Mucosa of rectum (tissue), 2 donors: ENCODE measurements at regions not wholly inside any gene's neighbourhood (a gene's known extent, or its start where the extent isn't known, plus 50 kb on each side); places are given as distances from the start of the nearest gene placed in this dataset.

ENCODE experiments used
- H3K27ac ChIP-seq, 2 donors: one replicate each; pipeline ENCODE4 v1.7.0; 2013; ENCODE audit warnings: inconsistent platforms in 2 of 2, low read depth in 2 of 2, low read length in 2 of 2
- H3K27me3 ChIP-seq, 2 donors: one replicate each; pipeline ENCODE4 v1.7.0; 2013; ENCODE audit warnings: low read length in 2 of 2; ENCODE audit not compliant: control insufficient read depth in 2 of 2, insufficient read depth in 2 of 2
- H3K36me3 ChIP-seq, 2 donors: one replicate each; pipeline ENCODE4 v1.7.0; 2013; ENCODE audit warnings: low read length in 2 of 2; ENCODE audit not compliant: control insufficient read depth in 2 of 2, insufficient read depth in 2 of 2
- H3K4me1 ChIP-seq, 2 donors: one replicate each; pipeline ENCODE4 v1.7.0; 2013; ENCODE audit warnings: low read length in 2 of 2, mild to moderate bottlenecking in 1 of 2; ENCODE audit not compliant: control insufficient read depth in 2 of 2, insufficient read depth in 2 of 2
- H3K4me3 ChIP-seq, 2 donors: one replicate each; pipeline ENCODE4 v1.7.0; 2013; ENCODE audit warnings: low read length in 2 of 2
- H3K9ac ChIP-seq, 2 donors: one replicate each; pipeline ENCODE4 v1.7.0; 2013; ENCODE audit warnings: low read length in 2 of 2, low read depth in 1 of 2, mild to moderate bottlenecking in 1 of 2
- H3K9me3 ChIP-seq, 2 donors: one replicate each; pipeline ENCODE4 v1.7.0; 2013; ENCODE audit warnings: low read length in 2 of 2; ENCODE audit not compliant: control insufficient read depth in 2 of 2
- donor health status: healthy.
- donor health status: Normal muscosa, but diverticular disease.

DNA sequence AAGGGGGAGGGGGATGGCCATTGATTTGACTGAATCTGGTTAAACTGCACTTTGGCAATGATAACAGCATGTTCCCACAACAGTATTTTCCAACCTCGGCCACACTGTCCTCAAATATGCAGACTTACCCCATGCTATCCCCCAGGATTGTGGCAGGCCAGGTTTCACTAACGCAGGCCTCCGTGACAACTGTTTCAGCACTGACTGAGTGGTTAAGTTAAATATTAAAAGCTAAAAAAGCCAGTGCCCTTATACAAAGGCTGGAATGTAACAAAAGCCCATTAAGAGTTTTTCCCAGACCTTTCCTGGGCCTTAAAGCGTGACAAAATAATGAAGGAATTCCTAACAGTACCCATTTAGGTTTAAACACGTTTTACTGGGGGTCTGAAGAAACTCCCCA is 202.9 kb downstream of the USP25 start:
- H3K27ac ChIP-seq = no peak overlapping the region
- no peaks in the 10 kb centered on the region for H3K9me3 ChIP-seq
- no peaks in the 10 kb centered on the region for H3K36me3 ChIP-seq
- H3K4me1 ChIP-seq = no peaks in the 10 kb centered on the region
- no peak overlapping the region for H3K4me3 ChIP-seq
- H3K9ac ChIP-seq = no peak overlapping the region
- no peaks in the 10 kb centered on the region for H3K27me3 ChIP-seq

DNA sequence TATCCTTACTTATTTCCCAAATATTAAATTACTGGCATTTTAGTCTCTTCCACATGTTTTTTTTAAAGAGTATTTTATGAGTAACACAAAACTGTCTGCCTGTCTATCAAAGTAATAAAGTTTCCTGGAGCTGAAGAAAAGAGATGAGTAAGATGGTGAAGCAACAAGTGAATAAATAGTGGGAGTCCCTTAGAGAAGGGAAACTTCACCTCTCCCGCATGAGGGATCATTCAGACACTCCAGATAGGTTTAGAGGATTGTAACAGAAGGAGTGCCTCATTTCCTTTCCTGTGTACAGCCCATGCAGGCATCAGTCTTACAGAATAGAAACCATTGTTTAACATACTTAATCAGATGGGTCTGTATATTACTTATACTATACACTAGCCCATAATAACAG is 205.7 kb downstream of the USP25 start:
- no peaks in the 10 kb centered on the region for H3K27me3 ChIP-seq
- H3K27ac ChIP-seq = no peak overlapping the region
- no peaks in the 10 kb centered on the region for H3K9me3 ChIP-seq
- H3K9ac ChIP-seq = no peak overlapping the region
- H3K36me3 ChIP-seq = no peaks in the 10 kb centered on the region
- H3K4me3 ChIP-seq = no peak overlapping the region
- H3K4me1 ChIP-seq = no peaks in the 10 kb centered on the region

DNA sequence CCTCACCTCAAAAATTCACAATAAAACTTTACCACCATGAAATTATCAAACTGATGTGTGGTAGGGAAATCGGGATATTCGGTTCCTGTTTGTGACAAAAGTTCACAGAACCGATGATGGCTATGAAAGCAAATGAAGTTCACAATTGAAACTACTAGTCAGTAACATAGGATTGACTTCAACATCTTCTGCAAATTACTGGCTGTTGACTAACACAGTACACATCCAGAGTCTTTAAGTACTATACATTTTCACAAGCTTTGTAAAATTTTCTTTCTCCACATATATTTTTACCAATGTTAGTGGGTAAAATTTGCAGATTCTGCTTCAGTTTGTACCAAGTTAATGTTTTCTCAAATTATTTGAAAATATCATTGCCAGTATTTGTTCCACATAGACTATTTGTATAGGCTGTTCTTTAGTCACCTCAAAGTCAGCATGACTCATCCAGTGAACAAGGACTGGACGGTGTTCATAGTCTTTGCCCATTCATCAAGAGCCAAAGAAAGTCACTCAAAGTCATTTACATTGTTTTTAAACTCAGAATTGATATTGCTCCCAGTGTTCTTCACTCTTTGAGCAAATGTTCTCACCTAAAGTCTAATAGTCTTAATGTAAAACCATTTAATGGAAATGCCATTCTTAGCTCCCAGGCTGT is 213.4 kb downstream of the USP25 start:
- Histone ChIP-seq H3K27me3 (no peaks in the 10 kb centered on the region), H3K9ac (no peak overlapping the region), H3K36me3 (no peaks in the 10 kb centered on the region), H3K27ac (no peak overlapping the region), H3K9me3 (no peaks in the 10 kb centered on the region), H3K4me3 (no peak overlapping the region), H3K4me1 (no peaks in the 10 kb centered on the region)

DNA sequence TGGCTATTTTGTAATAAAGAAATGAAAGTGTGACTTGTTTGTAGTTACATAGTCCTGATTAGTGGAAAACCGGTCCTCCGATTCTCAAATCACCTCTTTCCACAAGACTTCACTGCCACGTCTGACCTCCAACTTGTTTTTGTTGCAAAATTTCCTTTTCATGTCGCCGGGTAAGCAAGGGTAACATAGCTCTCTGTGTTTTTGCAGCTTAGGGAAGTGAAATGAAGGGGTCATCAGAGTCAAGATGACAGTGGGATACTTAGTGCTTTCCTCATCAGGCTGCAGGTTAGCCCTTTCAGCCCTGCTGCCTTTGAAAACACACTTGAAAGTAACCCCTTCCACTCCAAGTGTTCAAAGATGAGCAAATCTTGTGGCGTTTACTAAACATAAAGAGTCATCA is 217.9 kb downstream of the USP25 start:
- Histone ChIP-seq H3K9me3 (no peaks in the 10 kb centered on the region), H3K4me3 (no peak overlapping the region), H3K27me3 (no peaks in the 10 kb centered on the region), H3K36me3 (no peaks in the 10 kb centered on the region), H3K4me1 (no peaks in the 10 kb centered on the region), H3K27ac (no peak overlapping the region), H3K9ac (no peak overlapping the region)

DNA sequence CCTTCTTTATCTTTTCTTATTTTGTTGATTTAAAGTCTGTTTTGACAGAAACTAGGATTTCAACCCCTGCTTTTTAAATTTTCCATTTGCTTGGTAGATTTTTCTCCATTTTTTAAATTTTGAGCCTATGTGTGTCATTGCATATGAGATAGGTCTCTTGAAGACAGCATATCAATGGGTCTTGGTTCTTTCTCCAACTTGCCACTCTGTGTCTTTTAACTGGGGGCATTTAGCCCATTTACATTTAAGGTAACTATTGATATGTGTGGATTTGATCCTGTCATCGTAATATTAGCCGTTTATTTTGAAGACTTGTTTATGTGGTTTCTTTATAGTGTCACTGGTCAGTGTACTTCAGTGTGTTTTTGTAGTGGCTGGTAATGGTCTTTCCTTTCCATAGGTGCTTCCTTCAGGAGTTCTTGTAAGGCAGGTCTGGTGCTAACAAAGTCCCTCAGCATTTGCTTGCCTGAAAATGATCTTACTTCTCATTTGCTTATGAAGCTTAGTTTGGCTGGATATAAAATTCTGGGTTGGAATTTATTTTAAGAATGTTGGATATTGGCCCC is 223.9 kb downstream of the USP25 start:
- H3K36me3 ChIP-seq = no peaks in the 10 kb centered on the region
- H3K27ac ChIP-seq = no peak overlapping the region
- peaks cover 3 to 4% of the 10 kb centered on the region in 2 donors for H3K9me3 ChIP-seq
- H3K9ac ChIP-seq = no peak overlapping the region
- no peak overlapping the region for H3K4me3 ChIP-seq
- no peaks in the 10 kb centered on the region for H3K27me3 ChIP-seq
- H3K4me1 ChIP-seq = no peaks in the 10 kb centered on the region

DNA sequence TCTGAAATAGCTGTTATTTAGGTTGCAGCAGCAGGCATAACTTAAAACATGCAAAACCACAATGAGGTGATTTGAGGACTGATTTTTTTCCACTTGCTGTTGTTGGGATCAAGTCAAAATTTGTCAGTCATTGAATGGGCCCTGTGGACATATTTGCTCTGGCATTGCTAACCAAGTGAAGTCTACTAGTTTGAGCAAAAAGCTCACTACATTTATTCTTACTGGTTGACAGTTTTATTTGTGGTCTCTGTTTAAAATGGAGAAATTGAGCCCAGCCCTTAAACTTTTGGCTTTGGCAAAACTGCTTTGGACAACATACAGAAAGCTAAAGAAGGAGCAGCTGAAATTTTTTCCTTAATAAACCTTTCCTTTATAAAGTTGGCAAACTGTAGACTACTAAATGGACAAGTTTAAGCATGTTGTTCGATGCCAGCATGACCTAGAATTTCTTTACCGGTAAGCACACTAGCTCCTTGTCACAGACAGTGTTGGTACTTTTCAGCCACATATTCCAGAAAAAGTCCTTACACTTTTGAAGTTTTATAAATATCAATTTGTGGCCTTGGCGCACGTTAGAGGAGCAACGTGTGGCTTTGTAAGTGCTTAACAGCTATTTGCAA is 234.6 kb downstream of the USP25 start:
- Histone ChIP-seq H3K4me3 (no peak overlapping the region), H3K9ac (no peak overlapping the region), H3K9me3 (no peaks in the 10 kb centered on the region), H3K27me3 (no peaks in the 10 kb centered on the region), H3K36me3 (no peaks in the 10 kb centered on the region), H3K4me1 (no peaks in the 10 kb centered on the region), H3K27ac (no peak overlapping the region)

DNA sequence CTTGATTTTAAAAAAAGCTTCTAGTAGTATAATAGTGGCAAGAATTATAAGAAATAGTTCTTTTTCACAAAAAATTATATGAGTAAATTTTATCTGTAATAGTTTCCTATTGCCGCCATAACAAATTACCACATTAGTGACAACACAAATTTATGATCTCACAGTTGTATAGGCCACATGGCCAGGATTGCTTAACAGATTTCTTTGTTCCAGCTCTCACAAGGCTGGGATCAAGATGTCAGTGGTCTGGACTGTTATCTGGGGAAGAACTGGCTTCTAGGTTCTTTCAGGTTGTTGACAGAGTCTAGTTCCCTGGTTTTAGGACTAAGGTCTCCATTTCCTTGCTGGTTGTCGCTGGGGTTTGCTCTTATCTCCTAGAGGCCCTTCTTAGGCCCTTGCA is 236.4 kb downstream of the USP25 start:
- H3K27ac ChIP-seq = no peak overlapping the region
- no peaks in the 10 kb centered on the region for H3K9me3 ChIP-seq
- no peaks in the 10 kb centered on the region for H3K36me3 ChIP-seq
- H3K9ac ChIP-seq = no peak overlapping the region
- H3K27me3 ChIP-seq = no peaks in the 10 kb centered on the region
- H3K4me1 ChIP-seq = no peaks in the 10 kb centered on the region
- no peak overlapping the region for H3K4me3 ChIP-seq

DNA sequence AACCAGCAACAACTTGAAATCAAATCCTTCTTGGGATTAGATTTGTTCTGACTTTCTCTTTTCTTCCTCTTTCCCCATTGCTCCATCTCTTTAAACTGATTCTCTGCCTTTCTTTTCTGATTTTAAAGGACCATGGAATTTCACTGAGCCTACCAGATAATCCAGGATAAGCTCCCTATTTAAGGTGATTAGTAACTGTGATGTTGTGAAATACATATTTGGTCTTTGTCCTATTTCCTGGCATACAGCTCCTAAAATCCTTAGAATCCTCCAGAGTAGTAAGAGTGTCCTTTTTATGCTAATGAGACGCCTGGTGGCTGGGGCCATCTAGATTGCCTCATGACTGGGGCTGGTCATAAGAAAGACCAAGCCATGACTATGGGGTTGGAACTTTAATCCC is 236.9 kb downstream of the USP25 start:
- Histone ChIP-seq H3K36me3 (no peaks in the 10 kb centered on the region), H3K27me3 (no peaks in the 10 kb centered on the region), H3K4me1 (no peaks in the 10 kb centered on the region), H3K27ac (no peak overlapping the region), H3K4me3 (no peak overlapping the region), H3K9ac (no peak overlapping the region), H3K9me3 (no peaks in the 10 kb centered on the region)

DNA sequence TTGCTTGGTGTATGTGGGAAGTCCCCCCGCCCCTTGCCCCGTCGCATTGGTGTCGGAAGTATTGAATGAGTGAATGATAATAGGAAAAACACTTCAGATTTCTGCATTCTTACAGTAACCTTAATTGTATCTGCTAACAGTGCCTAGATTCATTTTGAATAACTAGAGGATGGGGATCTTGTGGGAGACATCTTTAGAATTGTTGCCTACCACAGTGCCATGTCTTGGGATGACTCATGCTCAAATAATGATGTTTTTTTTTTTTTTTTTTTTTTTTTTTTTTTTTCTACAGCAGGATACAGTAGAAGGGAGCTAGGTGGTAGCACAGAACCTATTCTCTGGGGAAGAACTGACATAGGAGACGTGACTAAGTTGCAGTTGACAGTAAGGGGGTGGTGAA is 237.9 kb downstream of the USP25 start:
- H3K9ac ChIP-seq = no peak overlapping the region
- no peaks in the 10 kb centered on the region for H3K36me3 ChIP-seq
- H3K4me3 ChIP-seq = no peak overlapping the region
- no peak overlapping the region for H3K27ac ChIP-seq
- no peaks in the 10 kb centered on the region for H3K27me3 ChIP-seq
- no peaks in the 10 kb centered on the region for H3K9me3 ChIP-seq
- no peaks in the 10 kb centered on the region for H3K4me1 ChIP-seq

DNA sequence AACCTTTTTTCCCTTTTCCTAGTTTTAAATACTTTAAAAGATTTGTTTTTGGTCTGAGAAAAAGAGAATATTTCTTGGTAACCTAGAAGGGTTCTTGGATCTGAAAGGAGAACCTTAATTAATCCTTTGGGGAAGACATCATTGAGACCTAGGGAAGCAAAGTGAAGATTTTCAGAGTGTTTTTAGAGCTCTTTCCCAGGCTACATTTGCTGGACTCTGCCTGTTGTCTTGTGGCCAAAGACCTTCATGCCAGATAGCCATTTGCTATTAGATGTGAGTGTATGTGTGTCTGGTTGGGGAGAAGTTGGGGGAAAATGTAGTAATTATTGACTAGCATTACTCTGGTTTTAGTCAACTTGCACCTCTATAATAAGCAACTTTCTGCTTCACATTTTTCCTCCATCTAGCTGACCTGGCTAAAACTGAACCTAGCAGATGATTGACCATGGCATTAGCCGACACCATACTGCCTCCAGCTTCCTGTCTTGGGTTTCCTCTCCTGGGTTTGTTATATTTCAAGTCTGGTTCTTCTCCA is 239.1 kb downstream of the USP25 start:
- no peaks in the 10 kb centered on the region for H3K27me3 ChIP-seq

More for the DNA sequence above, 239.1 kb downstream of the USP25 start:
- no peak overlapping the region for H3K27ac ChIP-seq
- H3K9me3 ChIP-seq = no peaks in the 10 kb centered on the region
- H3K9ac ChIP-seq = no peak overlapping the region
- no peaks in the 10 kb centered on the region for H3K36me3 ChIP-seq
- H3K4me1 ChIP-seq = no peaks in the 10 kb centered on the region
- no peak overlapping the region for H3K4me3 ChIP-seq
